ENCODE measurements at regions not wholly inside any gene's neighbourhood (a gene's known extent, or its start where the extent isn't known, plus 50 kb on each side); places are given as distances from the start of the nearest gene placed in this dataset.

DNA sequence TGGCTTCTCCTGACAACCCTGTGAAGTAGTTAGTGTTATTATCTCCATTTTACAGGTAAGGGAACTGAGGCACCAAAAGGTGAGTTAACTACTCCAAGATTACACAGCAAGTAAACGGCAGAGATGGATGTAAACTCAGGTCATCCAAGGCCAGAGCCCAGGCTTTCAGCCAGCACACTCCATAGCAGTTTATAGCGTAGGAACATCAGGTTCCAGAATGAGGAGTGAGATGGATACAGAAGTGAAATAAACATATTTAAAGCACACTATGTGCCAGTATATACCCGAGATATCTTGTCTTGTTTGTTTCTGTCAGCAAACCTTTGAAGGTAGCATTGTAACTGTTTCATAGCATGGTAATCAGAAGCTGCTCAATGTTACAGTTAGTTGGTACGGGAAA lies 279.0 kb downstream of the OXSM start:
- no peaks in the 10 kb centered on the region for H3K27me3 ChIP-seq
- no peak for DNase-seq

GRCh38 chr3:26070854-26071253 lies 281.0 kb downstream of the OXSM start:
- H3K9me3 ChIP-seq, result no peaks in the 10 kb centered on the region
- no peak overlapping the region for H3K4me3 ChIP-seq (ENCODE audit: low read depth, low read length)
- H3K36me3 ChIP-seq, result no peaks in the 10 kb centered on the region
- no peak for DNase-seq
- no peaks in the 10 kb centered on the region for H3K27me3 ChIP-seq
- H3K4me1 ChIP-seq, result no peaks in the 10 kb centered on the region
- TF ChIP-seq, protein P1, sequence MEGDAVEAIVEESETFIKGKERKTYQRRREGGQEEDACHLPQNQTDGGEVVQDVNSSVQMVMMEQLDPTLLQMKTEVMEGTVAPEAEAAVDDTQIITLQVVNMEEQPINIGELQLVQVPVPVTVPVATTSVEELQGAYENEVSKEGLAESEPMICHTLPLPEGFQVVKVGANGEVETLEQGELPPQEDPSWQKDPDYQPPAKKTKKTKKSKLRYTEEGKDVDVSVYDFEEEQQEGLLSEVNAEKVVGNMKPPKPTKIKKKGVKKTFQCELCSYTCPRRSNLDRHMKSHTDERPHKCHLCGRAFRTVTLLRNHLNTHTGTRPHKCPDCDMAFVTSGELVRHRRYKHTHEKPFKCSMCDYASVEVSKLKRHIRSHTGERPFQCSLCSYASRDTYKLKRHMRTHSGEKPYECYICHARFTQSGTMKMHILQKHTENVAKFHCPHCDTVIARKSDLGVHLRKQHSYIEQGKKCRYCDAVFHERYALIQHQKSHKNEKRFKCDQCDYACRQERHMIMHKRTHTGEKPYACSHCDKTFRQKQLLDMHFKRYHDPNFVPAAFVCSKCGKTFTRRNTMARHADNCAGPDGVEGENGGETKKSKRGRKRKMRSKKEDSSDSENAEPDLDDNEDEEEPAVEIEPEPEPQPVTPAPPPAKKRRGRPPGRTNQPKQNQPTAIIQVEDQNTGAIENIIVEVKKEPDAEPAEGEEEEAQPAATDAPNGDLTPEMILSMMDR (IDR thresholded peaks at IDR 0.05; ENCODE audit: low read depth, low read length), result no peak

More for the DNA sequence above, 279.0 kb downstream of the OXSM start:
- no peaks in the 10 kb centered on the region for H3K36me3 ChIP-seq
- TF ChIP-seq, protein P1 (IDR thresholded peaks at IDR 0.05; ENCODE audit: low read depth, low read length), result no peak
- H3K4me3 ChIP-seq (ENCODE audit: low read depth, low read length), result no peak overlapping the region
- no peaks in the 10 kb centered on the region for H3K4me1 ChIP-seq
- H3K9me3 ChIP-seq, result no peaks in the 10 kb centered on the region

GRCh38 chr3:26074080-26074479 lies 284.2 kb downstream of the OXSM start:
- Histone ChIP-seq H3K4me3 (ENCODE audit: low read depth, low read length) (no peak overlapping the region), H3K4me1 (no peaks in the 10 kb centered on the region), H3K27me3 (no peaks in the 10 kb centered on the region), H3K9me3 (no peaks in the 10 kb centered on the region), H3K36me3 (no peaks in the 10 kb centered on the region)
- no peak for DNase-seq
- TF ChIP-seq, protein P1 (IDR thresholded peaks at IDR 0.05; ENCODE audit: low read depth, low read length), result no peak

DNA sequence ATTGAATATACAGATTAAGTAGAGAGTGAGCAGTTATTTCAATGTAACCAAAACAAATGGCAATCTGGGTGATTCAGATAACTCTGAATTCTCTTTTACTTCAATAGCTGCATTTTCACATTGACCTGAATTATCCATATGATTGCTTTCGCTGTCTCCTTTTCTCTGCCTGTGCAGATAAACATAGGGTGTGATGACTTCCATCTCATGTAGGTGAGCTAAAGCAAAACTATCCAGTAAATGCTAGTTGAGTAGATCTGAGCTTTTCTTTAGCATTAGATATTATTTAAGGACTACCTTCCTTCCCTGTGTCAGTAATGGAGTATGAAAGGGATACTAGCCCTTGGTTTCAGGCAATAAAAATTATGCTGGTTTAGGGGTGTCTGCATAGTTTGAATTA lies 288.6 kb downstream of the OXSM start:
- no peak for DNase-seq
- Histone ChIP-seq H3K4me1 (no peaks in the 10 kb centered on the region), H3K9me3 (no peaks in the 10 kb centered on the region), H3K36me3 (no peaks in the 10 kb centered on the region), H3K4me3 (ENCODE audit: low read depth, low read length) (no peak overlapping the region), H3K27me3 (no peaks in the 10 kb centered on the region)
- TF ChIP-seq, protein P1 (IDR thresholded peaks at IDR 0.05; ENCODE audit: low read depth, low read length), result no peak

DNA sequence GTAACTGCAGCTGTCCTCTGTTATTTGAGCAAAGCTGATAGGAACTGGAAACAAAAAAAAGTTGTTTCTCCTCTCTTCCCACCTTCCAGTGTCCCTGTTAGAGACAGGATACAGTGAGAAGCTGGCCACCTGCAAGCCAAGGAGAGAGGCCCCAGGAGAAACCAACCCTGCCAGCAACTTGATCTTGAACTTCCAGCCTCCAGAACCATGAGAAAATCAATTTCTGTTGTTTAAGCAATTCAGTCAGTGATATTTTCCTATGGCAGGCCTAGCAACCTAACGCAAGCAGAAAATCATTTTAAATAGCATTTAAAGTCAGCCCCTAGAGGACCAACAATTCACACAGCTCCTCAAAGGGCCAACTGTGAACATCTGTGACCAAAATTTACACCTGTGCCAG lies 291.3 kb downstream of the OXSM start:
- no peak for DNase-seq
- H3K27me3 ChIP-seq, result no peaks in the 10 kb centered on the region
- TF ChIP-seq, protein P1 (IDR thresholded peaks at IDR 0.05; ENCODE audit: low read depth, low read length), result no peak

DNA sequence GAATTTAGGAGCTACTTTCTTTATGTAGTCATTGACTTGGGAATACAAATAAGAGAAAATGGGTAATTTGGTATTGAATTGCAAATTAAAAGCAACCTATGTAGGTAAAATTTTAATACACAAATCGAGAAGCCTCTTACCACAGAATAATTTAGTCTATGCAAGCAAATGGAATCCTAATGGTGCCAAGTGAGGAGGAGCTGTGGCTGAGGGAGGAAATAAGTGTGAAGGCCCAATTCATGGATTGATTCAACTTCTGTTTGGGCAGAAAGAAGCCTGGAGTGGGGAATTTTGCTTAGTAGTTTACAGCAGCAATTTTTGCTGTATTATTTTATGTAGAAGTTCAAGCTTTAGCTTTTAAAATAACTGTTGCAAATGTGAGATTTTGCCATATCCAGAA lies 291.9 kb downstream of the OXSM start:
- Histone ChIP-seq H3K27me3 (no peaks in the 10 kb centered on the region), H3K9me3 (no peaks in the 10 kb centered on the region), H3K36me3 (no peaks in the 10 kb centered on the region), H3K4me3 (ENCODE audit: low read depth, low read length) (no peak overlapping the region), H3K4me1 (no peaks in the 10 kb centered on the region)
- no peak for DNase-seq
- TF ChIP-seq, protein P1 (IDR thresholded peaks at IDR 0.05; ENCODE audit: low read depth, low read length), result no peak

More for the DNA sequence above, 291.3 kb downstream of the OXSM start:
- no peaks in the 10 kb centered on the region for H3K4me1 ChIP-seq
- no peaks in the 10 kb centered on the region for H3K9me3 ChIP-seq
- no peaks in the 10 kb centered on the region for H3K36me3 ChIP-seq
- H3K4me3 ChIP-seq (ENCODE audit: low read depth, low read length), result no peak overlapping the region

Data from BE2C (cell line).